ENCODE measurements at regions not wholly inside any gene's neighbourhood (a gene's known extent, or its start where the extent isn't known, plus 50 kb on each side); places are given as distances from the start of the nearest gene placed in this dataset.
"Not testable (repeated sequence)": the region's sequence is repeated elsewhere in the genome, so short reads cannot be mapped to it uniquely, and the experiment has no call there.

GRCh38 chr4:123651066-123651465, 254.5 kb downstream of the SPRY1 start:
- H3K27ac ChIP-seq (ENCODE audit: low read length): peak overlapping the region; percentile 47

DNA sequence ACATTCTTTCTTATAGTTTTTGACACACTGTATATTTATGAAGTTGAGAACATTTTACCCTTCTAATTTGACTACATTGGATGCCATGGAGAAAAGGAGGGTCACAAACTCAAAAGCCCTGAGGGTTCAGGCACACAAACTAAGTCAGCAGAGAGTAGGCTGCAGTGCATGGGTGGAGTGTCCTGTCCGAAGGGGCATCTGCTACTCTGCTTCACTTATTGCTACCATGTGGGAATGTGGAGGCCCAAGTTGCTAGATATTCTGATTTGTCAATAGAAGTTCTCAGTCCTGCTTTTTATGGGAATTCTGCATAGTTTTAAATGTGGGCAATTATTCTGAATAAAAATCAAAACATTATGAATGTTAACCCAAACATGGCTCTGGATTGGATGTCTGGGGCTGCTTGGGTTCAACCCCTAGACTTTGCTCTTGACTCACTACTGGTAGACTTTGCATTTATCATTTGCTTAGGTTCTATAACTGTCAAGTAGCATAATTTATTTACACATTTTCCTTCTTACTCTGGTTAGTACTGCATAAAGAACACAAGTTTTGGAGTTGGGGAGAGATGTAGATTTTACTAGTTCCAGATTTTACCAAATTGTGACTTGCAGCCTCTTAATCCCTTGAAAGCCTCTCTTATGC, 255.1 kb downstream of the SPRY1 start:
- Histone ChIP-seq H3K4me3 (ENCODE audit: low read depth in 1 of 2, low read length in 2 of 2) (no peak overlapping the region), H3K27ac (ENCODE audit: low read length) (peak overlapping the region; percentile 47), H3K9me3 (ENCODE audit: control insufficient read depth in 1 of 2, low read length in 2 of 2) (no peaks in the 10 kb centered on the region), H3K36me3 (ENCODE audit: control insufficient read depth in 1 of 2, insufficient read depth in 2 of 2, low read length in 2 of 2) (no peaks in the 10 kb centered on the region), H3K4me1 (ENCODE audit: control insufficient read depth in 1 of 2, insufficient read depth in 2 of 2, low read length in 2 of 2) (peaks cover 7 to 21% of the 10 kb centered on the region in 2 donors), H3K27me3 (ENCODE audit: low read depth, low read length) (no peaks in the 10 kb centered on the region)

More at GRCh38 chr4:123651066-123651465, 254.5 kb downstream of the SPRY1 start:
- no peaks in the 10 kb centered on the region for H3K36me3 ChIP-seq (ENCODE audit: control insufficient read depth in 1 of 2, insufficient read depth in 2 of 2, low read length in 2 of 2)
- H3K4me3 ChIP-seq (ENCODE audit: low read depth in 1 of 2, low read length in 2 of 2): no peak overlapping the region
- peaks cover 7 to 21% of the 10 kb centered on the region in 2 donors for H3K4me1 ChIP-seq (ENCODE audit: control insufficient read depth in 1 of 2, insufficient read depth in 2 of 2, low read length in 2 of 2)
- H3K27me3 ChIP-seq (ENCODE audit: low read depth, low read length): no peaks in the 10 kb centered on the region
- no peaks in the 10 kb centered on the region for H3K9me3 ChIP-seq (ENCODE audit: control insufficient read depth in 1 of 2, low read length in 2 of 2)

- H3K4me3 ChIP-seq (ENCODE audit: low read depth in 1 of 2, low read length in 2 of 2): no peak overlapping the region
- no peaks in the 10 kb centered on the region for H3K9me3 ChIP-seq (ENCODE audit: control insufficient read depth in 1 of 2, low read length in 2 of 2)
- no peaks in the 10 kb centered on the region for H3K27me3 ChIP-seq (ENCODE audit: low read depth, low read length)
- peak overlapping the region; percentile 47 for H3K27ac ChIP-seq (ENCODE audit: low read length)
- peaks cover 7 to 21% of the 10 kb centered on the region in 2 donors for H3K4me1 ChIP-seq (ENCODE audit: control insufficient read depth in 1 of 2, insufficient read depth in 2 of 2, low read length in 2 of 2)
- H3K36me3 ChIP-seq (ENCODE audit: control insufficient read depth in 1 of 2, insufficient read depth in 2 of 2, low read length in 2 of 2): no peaks in the 10 kb centered on the region
These were observed 255.9 kb downstream of the SPRY1 start for GRCh38 chr4:123652476-123652875.

- no peaks in the 10 kb centered on the region for H3K36me3 ChIP-seq (ENCODE audit: control insufficient read depth in 1 of 2, insufficient read depth in 2 of 2, low read length in 2 of 2)
- H3K9me3 ChIP-seq (ENCODE audit: control insufficient read depth in 1 of 2, low read length in 2 of 2): no peaks in the 10 kb centered on the region
- H3K27ac ChIP-seq (ENCODE audit: low read length): no peak overlapping the region
- no peaks in the 10 kb centered on the region for H3K27me3 ChIP-seq (ENCODE audit: low read depth, low read length)
- H3K4me3 ChIP-seq (ENCODE audit: low read depth in 1 of 2, low read length in 2 of 2): no peak overlapping the region
- peaks cover 7 to 21% of the 10 kb centered on the region in 2 donors for H3K4me1 ChIP-seq (ENCODE audit: control insufficient read depth in 1 of 2, insufficient read depth in 2 of 2, low read length in 2 of 2)
These were observed 256.6 kb downstream of the SPRY1 start for GRCh38 chr4:123653236-123653635.

- not testable (repeated sequence) for H3K27ac ChIP-seq (ENCODE audit: low read length); H3K36me3 ChIP-seq (ENCODE audit: control insufficient read depth in 1 of 2, insufficient read depth in 2 of 2, low read length in 2 of 2); H3K9me3 ChIP-seq (ENCODE audit: control insufficient read depth in 1 of 2, low read length in 2 of 2); H3K4me3 ChIP-seq (ENCODE audit: low read depth in 1 of 2, low read length in 2 of 2); H3K27me3 ChIP-seq (ENCODE audit: low read depth, low read length)
- H3K4me1 ChIP-seq (ENCODE audit: control insufficient read depth in 1 of 2, insufficient read depth in 2 of 2, low read length in 2 of 2): peaks cover 0 to 12% of the 10 kb centered on the region in 2 donors
These were observed 260.2 kb downstream of the SPRY1 start for GRCh38 chr4:123656746-123657294.

- not testable (repeated sequence) for H3K27me3 ChIP-seq (ENCODE audit: low read depth, low read length); H3K9me3 ChIP-seq (ENCODE audit: control insufficient read depth in 1 of 2, low read length in 2 of 2); H3K36me3 ChIP-seq (ENCODE audit: control insufficient read depth in 1 of 2, insufficient read depth in 2 of 2, low read length in 2 of 2); H3K27ac ChIP-seq (ENCODE audit: low read length); H3K4me3 ChIP-seq (ENCODE audit: low read depth in 1 of 2, low read length in 2 of 2); H3K4me1 ChIP-seq (ENCODE audit: control insufficient read depth in 1 of 2, insufficient read depth in 2 of 2, low read length in 2 of 2)
These were observed 261.0 kb downstream of the SPRY1 start for GRCh38 chr4:123657606-123658005.

- Histone ChIP-seq H3K4me3 (ENCODE audit: low read depth in 1 of 2, low read length in 2 of 2) (no peak overlapping the region), H3K27ac (ENCODE audit: low read length) (no peak overlapping the region), H3K27me3 (ENCODE audit: low read depth, low read length) (no peaks in the 10 kb centered on the region), H3K36me3 (ENCODE audit: control insufficient read depth in 1 of 2, insufficient read depth in 2 of 2, low read length in 2 of 2) (no peaks in the 10 kb centered on the region), H3K4me1 (ENCODE audit: control insufficient read depth in 1 of 2, insufficient read depth in 2 of 2, low read length in 2 of 2) (peaks cover 0 to 8% of the 10 kb centered on the region in 2 donors), H3K9me3 (ENCODE audit: control insufficient read depth in 1 of 2, low read length in 2 of 2) (no peaks in the 10 kb centered on the region)
These were observed 262.7 kb downstream of the SPRY1 start for GRCh38 chr4:123659262-123659661.

GRCh38 chr4:123659730-123660129, 263.1 kb downstream of the SPRY1 start:
- Histone ChIP-seq H3K4me3 (ENCODE audit: low read depth in 1 of 2, low read length in 2 of 2) (no peak overlapping the region), H3K27ac (ENCODE audit: low read length) (no peak overlapping the region), H3K9me3 (ENCODE audit: control insufficient read depth in 1 of 2, low read length in 2 of 2) (no peaks in the 10 kb centered on the region), H3K27me3 (ENCODE audit: low read depth, low read length) (no peaks in the 10 kb centered on the region), H3K4me1 (ENCODE audit: control insufficient read depth in 1 of 2, insufficient read depth in 2 of 2, low read length in 2 of 2) (peaks cover 0 to 8% of the 10 kb centered on the region in 2 donors), H3K36me3 (ENCODE audit: control insufficient read depth in 1 of 2, insufficient read depth in 2 of 2, low read length in 2 of 2) (no peaks in the 10 kb centered on the region)

- no peak overlapping the region for H3K27ac ChIP-seq (ENCODE audit: low read length)
- no peak overlapping the region for H3K4me3 ChIP-seq (ENCODE audit: low read depth in 1 of 2, low read length in 2 of 2)
- no peaks in the 10 kb centered on the region for H3K27me3 ChIP-seq (ENCODE audit: low read depth, low read length)
- H3K4me1 ChIP-seq (ENCODE audit: control insufficient read depth in 1 of 2, insufficient read depth in 2 of 2, low read length in 2 of 2): peaks cover 0 to 8% of the 10 kb centered on the region in 2 donors
- no peaks in the 10 kb centered on the region for H3K36me3 ChIP-seq (ENCODE audit: control insufficient read depth in 1 of 2, insufficient read depth in 2 of 2, low read length in 2 of 2)
- H3K9me3 ChIP-seq (ENCODE audit: control insufficient read depth in 1 of 2, low read length in 2 of 2): no peaks in the 10 kb centered on the region
These were observed 264.6 kb downstream of the SPRY1 start for GRCh38 chr4:123661080-123661737.

DNA sequence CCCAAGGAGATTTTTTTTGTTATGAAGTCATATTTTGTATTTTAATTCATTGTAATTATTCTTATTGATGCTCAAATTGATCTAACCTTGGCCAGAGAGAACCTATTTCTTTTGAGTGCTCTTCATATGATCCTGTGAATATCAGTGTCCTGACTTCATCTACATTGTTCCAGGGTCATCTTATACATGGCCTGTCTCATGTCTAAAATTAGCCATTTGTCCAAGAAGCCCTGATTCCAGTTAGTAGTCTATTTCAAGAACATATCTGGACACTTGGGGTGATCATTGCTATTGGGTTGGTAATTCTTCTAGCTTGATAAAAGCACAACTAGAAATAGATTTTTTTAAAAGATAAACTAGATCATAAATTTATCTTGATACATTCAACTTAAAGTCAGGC, 266.2 kb downstream of the SPRY1 start:
- Histone ChIP-seq H3K4me1 (ENCODE audit: control insufficient read depth in 1 of 2, insufficient read depth in 2 of 2, low read length in 2 of 2) (peaks cover 0 to 8% of the 10 kb centered on the region in 2 donors), H3K27me3 (ENCODE audit: low read depth, low read length) (no peaks in the 10 kb centered on the region), H3K27ac (ENCODE audit: low read length) (no peak overlapping the region)

GRCh38 chr4:123666486-123666885, 269.9 kb downstream of the SPRY1 start:
- Histone ChIP-seq H3K36me3 (ENCODE audit: control insufficient read depth in 1 of 2, insufficient read depth in 2 of 2, low read length in 2 of 2) (no peaks in the 10 kb centered on the region), H3K9me3 (ENCODE audit: control insufficient read depth in 1 of 2, low read length in 2 of 2) (no peaks in the 10 kb centered on the region), H3K27ac (ENCODE audit: low read length) (no peak overlapping the region), H3K4me3 (ENCODE audit: low read depth in 1 of 2, low read length in 2 of 2) (no peak overlapping the region), H3K4me1 (ENCODE audit: control insufficient read depth in 1 of 2, insufficient read depth in 2 of 2, low read length in 2 of 2) (no peaks in the 10 kb centered on the region), H3K27me3 (ENCODE audit: low read depth, low read length) (no peaks in the 10 kb centered on the region)

More for the DNA sequence above, 266.2 kb downstream of the SPRY1 start:
- Histone ChIP-seq H3K4me3 (ENCODE audit: low read depth in 1 of 2, low read length in 2 of 2) (no peak overlapping the region), H3K9me3 (ENCODE audit: control insufficient read depth in 1 of 2, low read length in 2 of 2) (no peaks in the 10 kb centered on the region), H3K36me3 (ENCODE audit: control insufficient read depth in 1 of 2, insufficient read depth in 2 of 2, low read length in 2 of 2) (no peaks in the 10 kb centered on the region)
